Esophagus squamous epithelium (tissue), 4 donors: ENCODE measurements at regions not wholly inside any gene's neighbourhood (a gene's known extent, or its start where the extent isn't known, plus 50 kb on each side); places are given as distances from the start of the nearest gene placed in this dataset.

Source experiments
- POLR2A ChIP-seq, 4 donors: fragments of 450-650 bp; IDR thresholded peaks; one replicate each; pipeline ENCODE4 v1.6.1; 2017; ENCODE audit warnings: antibody characterized with exemption in 4 of 4, mild to moderate bottlenecking in 4 of 4, moderate library complexity in 3 of 4
- TF ChIP-seq, protein P1 (sequence below), 6 experiments: fragments of 450-650 bp in 4 of 6; fragments of 200-600 bp in 2 of 6; sonication (generic) in 2 of 6; IDR thresholded peaks; one replicate each; pipeline ENCODE4 v1.5.1; 2016 to 2019; ENCODE audit warnings: antibody characterized with exemption in 6 of 6, mild to moderate bottlenecking in 4 of 6, moderate library complexity in 4 of 6

DNA sequence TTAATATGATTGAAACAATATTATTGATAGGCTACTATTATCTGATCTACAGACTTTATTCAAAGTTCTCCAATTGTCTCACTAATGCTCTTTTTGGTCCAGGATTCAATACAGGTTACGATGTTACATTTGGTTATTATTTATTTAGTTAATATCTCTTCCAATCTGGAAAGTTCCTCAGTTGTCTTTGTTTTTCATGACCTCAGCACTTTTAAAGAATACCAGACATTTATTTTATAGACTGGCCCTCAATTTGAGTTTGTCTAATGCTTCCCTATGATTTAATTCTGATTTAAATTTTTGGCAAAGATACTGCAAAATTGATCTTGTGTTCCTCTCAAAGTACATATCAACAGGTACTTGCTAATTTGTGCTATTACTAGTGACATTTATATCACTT, 937.4 kb downstream of the KCNMA1 start:
- TF ChIP-seq, protein P1, sequence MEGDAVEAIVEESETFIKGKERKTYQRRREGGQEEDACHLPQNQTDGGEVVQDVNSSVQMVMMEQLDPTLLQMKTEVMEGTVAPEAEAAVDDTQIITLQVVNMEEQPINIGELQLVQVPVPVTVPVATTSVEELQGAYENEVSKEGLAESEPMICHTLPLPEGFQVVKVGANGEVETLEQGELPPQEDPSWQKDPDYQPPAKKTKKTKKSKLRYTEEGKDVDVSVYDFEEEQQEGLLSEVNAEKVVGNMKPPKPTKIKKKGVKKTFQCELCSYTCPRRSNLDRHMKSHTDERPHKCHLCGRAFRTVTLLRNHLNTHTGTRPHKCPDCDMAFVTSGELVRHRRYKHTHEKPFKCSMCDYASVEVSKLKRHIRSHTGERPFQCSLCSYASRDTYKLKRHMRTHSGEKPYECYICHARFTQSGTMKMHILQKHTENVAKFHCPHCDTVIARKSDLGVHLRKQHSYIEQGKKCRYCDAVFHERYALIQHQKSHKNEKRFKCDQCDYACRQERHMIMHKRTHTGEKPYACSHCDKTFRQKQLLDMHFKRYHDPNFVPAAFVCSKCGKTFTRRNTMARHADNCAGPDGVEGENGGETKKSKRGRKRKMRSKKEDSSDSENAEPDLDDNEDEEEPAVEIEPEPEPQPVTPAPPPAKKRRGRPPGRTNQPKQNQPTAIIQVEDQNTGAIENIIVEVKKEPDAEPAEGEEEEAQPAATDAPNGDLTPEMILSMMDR (IDR thresholded peaks at IDR 0.05), result no peak
- no peak for TF ChIP-seq POLR2A (IDR thresholded peaks at IDR 0.05)
